ENCODE measurements at regions not wholly inside any gene's neighbourhood (a gene's known extent, or its start where the extent isn't known, plus 50 kb on each side); places are given as distances from the start of the nearest gene placed in this dataset.
"Not testable (repeated sequence)": the region's sequence is repeated elsewhere in the genome, so short reads cannot be mapped to it uniquely, and the experiment has no call there.

DNA sequence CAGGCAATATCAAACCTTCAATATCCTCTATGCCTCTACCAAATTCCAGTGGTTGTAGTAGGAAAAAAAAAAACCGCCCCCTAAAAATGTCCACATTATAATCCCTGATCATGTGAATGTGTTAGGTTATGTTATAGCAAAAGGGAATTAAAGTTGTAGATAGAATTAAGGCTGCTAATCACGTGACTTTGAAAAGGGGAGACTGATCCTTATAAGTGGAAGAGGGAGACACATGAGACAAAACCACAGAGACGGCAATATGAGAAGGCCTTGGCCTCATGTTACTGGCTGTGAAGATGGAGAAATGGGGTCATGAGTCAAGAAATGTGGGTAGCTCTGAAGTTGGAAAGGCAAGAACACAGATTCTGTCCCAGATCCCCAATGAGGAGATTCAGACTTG, 1711.3 kb downstream of the KHDRBS2 start:
- not testable (repeated sequence) for H3K27ac ChIP-seq (ENCODE audit: low read depth, low read length); DNase-seq; H3K4ac ChIP-seq (ENCODE audit: low read depth, low read length); H3K14ac ChIP-seq (ENCODE audit: low read length); H3K4me2 ChIP-seq (ENCODE audit: low read length); H3K79me1 ChIP-seq (ENCODE audit: low read length); H4K12ac ChIP-seq (ENCODE audit: low read depth, low read length); H3K4me3 ChIP-seq (ENCODE audit: low read depth, low read length); H3K4me1 ChIP-seq (ENCODE audit: control insufficient read depth in 1 of 2, insufficient read depth in 2 of 2, low read length in 2 of 2); H3K9me3 ChIP-seq (ENCODE audit: insufficient read depth, low read depth, low read length); H2BK12ac ChIP-seq (ENCODE audit: low read length); H2BK120ac ChIP-seq (ENCODE audit: insufficient read depth, low read length, poor library complexity); H2BK5ac ChIP-seq (ENCODE audit: low read depth, low read length, poor library complexity); H3K79me2 ChIP-seq (ENCODE audit: control insufficient read depth, insufficient read depth, low read length, poor library complexity); H4K8ac ChIP-seq (ENCODE audit: low read depth, low read length); H3K27me3 ChIP-seq (ENCODE audit: insufficient read depth, low read length); H3K23ac ChIP-seq (ENCODE audit: low read length); H2AFZ ChIP-seq (ENCODE audit: insufficient read depth, low read length, poor library complexity); H3K36me3 ChIP-seq (ENCODE audit: control insufficient read depth in 1 of 2, insufficient read depth in 2 of 2, low read length in 2 of 2); H4K91ac ChIP-seq (ENCODE audit: low read depth, low read length); H2AK5ac ChIP-seq (ENCODE audit: low read length); H3K9ac ChIP-seq (ENCODE audit: low read length); H3K18ac ChIP-seq (ENCODE audit: low read length)
- WGBS (ENCODE audit: extremely low coverage, insufficient coverage, insufficient read length) = no CpG with 5 or more reads among the region's 3 CpGs

DNA sequence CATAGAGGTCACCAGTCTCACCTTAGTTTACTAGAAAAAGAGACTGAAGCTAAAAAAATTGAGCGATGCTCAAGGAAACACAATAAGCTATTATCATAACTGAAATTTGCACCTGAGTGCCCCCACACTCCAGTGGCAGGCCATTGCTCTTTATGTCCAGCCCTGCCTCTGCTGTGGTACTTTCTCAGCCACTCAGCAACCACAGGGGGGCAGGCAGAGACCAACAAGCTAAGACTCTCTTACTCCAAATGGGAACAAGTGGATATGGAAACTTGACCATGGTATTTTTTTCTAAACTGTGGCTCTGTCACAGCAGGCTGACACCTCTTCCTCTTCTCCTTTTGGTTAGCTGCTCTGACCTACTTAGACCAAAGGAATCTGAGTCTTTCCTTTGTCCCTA, 1713.4 kb downstream of the KHDRBS2 start:
- H2AFZ ChIP-seq (ENCODE audit: insufficient read depth, low read length, poor library complexity); H4K8ac ChIP-seq (ENCODE audit: low read depth, low read length); H3K14ac ChIP-seq (ENCODE audit: low read length); H3K27me3 ChIP-seq (ENCODE audit: insufficient read depth, low read length); H3K4ac ChIP-seq (ENCODE audit: low read depth, low read length); H2BK120ac ChIP-seq (ENCODE audit: insufficient read depth, low read length, poor library complexity); H2BK5ac ChIP-seq (ENCODE audit: low read depth, low read length, poor library complexity); H3K4me2 ChIP-seq (ENCODE audit: low read length); H3K4me3 ChIP-seq (ENCODE audit: low read depth, low read length); H2AK5ac ChIP-seq (ENCODE audit: low read length); H2BK12ac ChIP-seq (ENCODE audit: low read length); H3K18ac ChIP-seq (ENCODE audit: low read length); H4K91ac ChIP-seq (ENCODE audit: low read depth, low read length); H4K12ac ChIP-seq (ENCODE audit: low read depth, low read length); H3K9me3 ChIP-seq (ENCODE audit: insufficient read depth, low read depth, low read length); H3K9ac ChIP-seq (ENCODE audit: low read length); H3K4me1 ChIP-seq (ENCODE audit: control insufficient read depth in 1 of 2, insufficient read depth in 2 of 2, low read length in 2 of 2); H3K79me1 ChIP-seq (ENCODE audit: low read length); H3K36me3 ChIP-seq (ENCODE audit: control insufficient read depth in 1 of 2, insufficient read depth in 2 of 2, low read length in 2 of 2); H3K27ac ChIP-seq (ENCODE audit: low read depth, low read length); H3K23ac ChIP-seq (ENCODE audit: low read length); H3K79me2 ChIP-seq (ENCODE audit: control insufficient read depth, insufficient read depth, low read length, poor library complexity); DNase-seq: not testable (repeated sequence)
- no CpG with 5 or more reads among the region's 1 CpG for WGBS (ENCODE audit: extremely low coverage, insufficient coverage, insufficient read length)

GRCh38 chr6:60571293-60572016, 1714.6 kb downstream of the KHDRBS2 start:
- H2BK5ac ChIP-seq (ENCODE audit: low read depth, low read length, poor library complexity); H2BK120ac ChIP-seq (ENCODE audit: insufficient read depth, low read length, poor library complexity); H3K9ac ChIP-seq (ENCODE audit: low read length); H4K91ac ChIP-seq (ENCODE audit: low read depth, low read length); H3K4me2 ChIP-seq (ENCODE audit: low read length); H3K27ac ChIP-seq (ENCODE audit: low read depth, low read length); H2BK12ac ChIP-seq (ENCODE audit: low read length); H4K8ac ChIP-seq (ENCODE audit: low read depth, low read length); H4K12ac ChIP-seq (ENCODE audit: low read depth, low read length); H3K4me1 ChIP-seq (ENCODE audit: control insufficient read depth in 1 of 2, insufficient read depth in 2 of 2, low read length in 2 of 2); H3K36me3 ChIP-seq (ENCODE audit: control insufficient read depth in 1 of 2, insufficient read depth in 2 of 2, low read length in 2 of 2); H2AFZ ChIP-seq (ENCODE audit: insufficient read depth, low read length, poor library complexity); H3K4me3 ChIP-seq (ENCODE audit: low read depth, low read length); H2AK5ac ChIP-seq (ENCODE audit: low read length); H3K79me2 ChIP-seq (ENCODE audit: control insufficient read depth, insufficient read depth, low read length, poor library complexity); H3K4ac ChIP-seq (ENCODE audit: low read depth, low read length); H3K27me3 ChIP-seq (ENCODE audit: insufficient read depth, low read length); H3K14ac ChIP-seq (ENCODE audit: low read length); H3K9me3 ChIP-seq (ENCODE audit: insufficient read depth, low read depth, low read length); H3K23ac ChIP-seq (ENCODE audit: low read length); DNase-seq; H3K18ac ChIP-seq (ENCODE audit: low read length); H3K79me1 ChIP-seq (ENCODE audit: low read length): not testable (repeated sequence)
- WGBS (ENCODE audit: extremely low coverage, insufficient coverage, insufficient read length) = no CpG with 5 or more reads among the region's 6 CpGs

- H2BK120ac ChIP-seq (ENCODE audit: insufficient read depth, low read length, poor library complexity); H2AK5ac ChIP-seq (ENCODE audit: low read length); H3K4ac ChIP-seq (ENCODE audit: low read depth, low read length); H4K8ac ChIP-seq (ENCODE audit: low read depth, low read length); H3K4me1 ChIP-seq (ENCODE audit: control insufficient read depth in 1 of 2, insufficient read depth in 2 of 2, low read length in 2 of 2); H3K9me3 ChIP-seq (ENCODE audit: insufficient read depth, low read depth, low read length); H3K14ac ChIP-seq (ENCODE audit: low read length); DNase-seq; H2AFZ ChIP-seq (ENCODE audit: insufficient read depth, low read length, poor library complexity); H4K91ac ChIP-seq (ENCODE audit: low read depth, low read length); H3K9ac ChIP-seq (ENCODE audit: low read length); H3K4me2 ChIP-seq (ENCODE audit: low read length); H3K23ac ChIP-seq (ENCODE audit: low read length); H3K4me3 ChIP-seq (ENCODE audit: low read depth, low read length); H3K79me2 ChIP-seq (ENCODE audit: control insufficient read depth, insufficient read depth, low read length, poor library complexity); H2BK5ac ChIP-seq (ENCODE audit: low read depth, low read length, poor library complexity); H4K12ac ChIP-seq (ENCODE audit: low read depth, low read length); H3K36me3 ChIP-seq (ENCODE audit: control insufficient read depth in 1 of 2, insufficient read depth in 2 of 2, low read length in 2 of 2); H2BK12ac ChIP-seq (ENCODE audit: low read length); H3K27me3 ChIP-seq (ENCODE audit: insufficient read depth, low read length); H3K18ac ChIP-seq (ENCODE audit: low read length); H3K27ac ChIP-seq (ENCODE audit: low read depth, low read length); H3K79me1 ChIP-seq (ENCODE audit: low read length): not testable (repeated sequence)
- no CpG with 5 or more reads among the region's 2 CpGs for WGBS (ENCODE audit: extremely low coverage, insufficient coverage, insufficient read length)
These were observed 1715.4 kb downstream of the KHDRBS2 start for GRCh38 chr6:60570599-60570998.

Data from trophoblast cell (in vitro differentiated cells and primary cell).